Fibroblast of the aortic adventitia (primary cell): ENCODE measurements at regions not wholly inside any gene's neighbourhood (a gene's known extent, or its start where the extent isn't known, plus 50 kb on each side); places are given as distances from the start of the nearest gene placed in this dataset.

Experiments
- DNase-seq: peaks from one replicate; pipeline ENCODE4 v3.0.0-alpha.2; 2010; ENCODE audit warnings: low read depth
- H3K4me3 ChIP-seq: 2 replicates; pipeline ENCODE4 v1.5.1; 2011; ENCODE audit warnings: low read depth, mild to moderate bottlenecking, control low read depth, low read length, moderate library complexity
- TF ChIP-seq, protein P1 (sequence below): IDR thresholded peaks from 2 replicates; pipeline ENCODE4 v1.5.1; 2011; ENCODE audit warnings: mild to moderate bottlenecking, low read length, control low read depth, inconsistent platforms; ENCODE audit not compliant: insufficient read depth

DNA sequence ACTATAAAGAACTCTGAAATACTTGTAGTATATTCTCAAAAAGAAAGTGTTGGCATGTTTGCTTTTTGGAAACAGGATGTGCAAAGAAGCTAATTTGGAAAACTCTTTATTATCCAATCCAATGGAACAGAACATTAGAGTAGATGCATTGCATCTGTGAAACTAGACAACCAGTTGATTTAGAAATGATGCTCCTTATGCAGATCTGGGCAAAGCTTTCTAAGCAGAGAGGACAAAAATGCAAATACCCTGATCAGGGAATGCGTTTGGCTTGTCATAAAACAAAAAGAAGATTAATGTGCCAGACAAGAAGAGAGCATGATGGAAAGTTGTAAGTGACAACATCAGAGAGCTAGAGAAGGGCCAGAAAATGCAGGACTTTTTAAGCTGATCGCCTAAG lies 142.3 kb downstream of the RCHY1 start:
- no peak for DNase-seq
- TF ChIP-seq, protein P1, sequence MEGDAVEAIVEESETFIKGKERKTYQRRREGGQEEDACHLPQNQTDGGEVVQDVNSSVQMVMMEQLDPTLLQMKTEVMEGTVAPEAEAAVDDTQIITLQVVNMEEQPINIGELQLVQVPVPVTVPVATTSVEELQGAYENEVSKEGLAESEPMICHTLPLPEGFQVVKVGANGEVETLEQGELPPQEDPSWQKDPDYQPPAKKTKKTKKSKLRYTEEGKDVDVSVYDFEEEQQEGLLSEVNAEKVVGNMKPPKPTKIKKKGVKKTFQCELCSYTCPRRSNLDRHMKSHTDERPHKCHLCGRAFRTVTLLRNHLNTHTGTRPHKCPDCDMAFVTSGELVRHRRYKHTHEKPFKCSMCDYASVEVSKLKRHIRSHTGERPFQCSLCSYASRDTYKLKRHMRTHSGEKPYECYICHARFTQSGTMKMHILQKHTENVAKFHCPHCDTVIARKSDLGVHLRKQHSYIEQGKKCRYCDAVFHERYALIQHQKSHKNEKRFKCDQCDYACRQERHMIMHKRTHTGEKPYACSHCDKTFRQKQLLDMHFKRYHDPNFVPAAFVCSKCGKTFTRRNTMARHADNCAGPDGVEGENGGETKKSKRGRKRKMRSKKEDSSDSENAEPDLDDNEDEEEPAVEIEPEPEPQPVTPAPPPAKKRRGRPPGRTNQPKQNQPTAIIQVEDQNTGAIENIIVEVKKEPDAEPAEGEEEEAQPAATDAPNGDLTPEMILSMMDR: no peak
- no peak overlapping the region for H3K4me3 ChIP-seq

DNA sequence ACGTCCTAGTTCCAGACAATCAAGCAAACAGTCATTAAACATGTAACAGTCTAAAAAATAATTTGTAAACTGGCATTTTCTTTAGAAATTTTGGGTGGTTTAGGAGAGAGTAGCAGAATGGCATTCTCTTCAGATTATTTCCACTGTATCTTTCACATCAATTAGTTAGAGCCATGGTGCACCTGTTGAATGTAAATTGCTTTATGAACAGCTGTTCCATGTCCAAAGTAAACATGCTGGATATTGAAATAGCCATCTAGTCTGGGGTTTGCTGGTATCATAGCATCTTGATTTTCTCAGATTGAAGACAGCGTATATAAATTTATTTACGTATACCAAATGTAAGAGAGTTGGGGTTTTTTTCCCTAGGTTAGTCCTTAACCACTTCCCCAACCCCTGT lies 143.6 kb downstream of the RCHY1 start:
- no peak overlapping the region for H3K4me3 ChIP-seq
- DNase-seq: no peak
- TF ChIP-seq, protein P1: no peak

DNA sequence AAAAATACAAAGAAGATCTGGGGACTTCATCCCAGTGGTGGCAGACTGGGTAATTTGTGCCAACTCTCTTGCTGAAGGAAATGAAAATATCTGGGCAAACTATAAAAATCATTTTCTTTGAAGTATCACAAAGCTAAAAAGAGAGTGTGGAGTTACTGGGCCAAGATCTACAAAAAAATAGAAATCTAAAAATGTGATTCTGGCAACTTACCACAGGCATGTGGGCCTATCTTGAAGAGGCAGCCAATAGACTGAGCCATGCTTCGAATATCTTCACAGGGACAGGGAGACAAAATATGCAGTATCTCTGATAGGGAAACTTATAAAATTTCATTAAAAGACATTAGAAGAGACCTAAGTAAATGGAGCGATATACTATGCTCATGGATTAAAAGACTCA lies 168.8 kb downstream of the RCHY1 start:
- peak; percentile 80 for DNase-seq

DNA sequence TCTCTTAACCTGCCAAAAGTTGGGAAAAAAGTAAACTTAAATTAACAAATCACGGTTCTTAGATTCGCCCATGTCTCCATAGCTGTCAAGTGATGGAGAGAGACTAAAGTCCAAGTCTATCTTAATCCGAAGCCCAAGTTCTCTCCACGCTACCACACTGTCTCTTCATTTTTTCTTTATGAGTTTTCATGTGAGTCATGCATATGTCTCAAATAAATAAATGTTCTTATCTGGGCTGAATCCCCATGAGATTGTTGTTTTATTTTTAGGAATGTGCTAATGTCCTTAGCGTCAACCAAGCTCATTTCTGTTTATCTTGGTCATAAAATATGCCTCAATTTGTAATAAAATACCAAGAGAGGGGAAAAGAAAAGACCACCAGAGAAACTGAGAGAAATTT lies 169.3 kb downstream of the RCHY1 start:
- H3K4me3 ChIP-seq: no peak overlapping the region
- peak; percentile 89 for DNase-seq
- TF ChIP-seq, protein P1: no peak

More for the DNA sequence above, 168.8 kb downstream of the RCHY1 start:
- no peak overlapping the region for H3K4me3 ChIP-seq
- TF ChIP-seq, protein P1: no peak

DNA sequence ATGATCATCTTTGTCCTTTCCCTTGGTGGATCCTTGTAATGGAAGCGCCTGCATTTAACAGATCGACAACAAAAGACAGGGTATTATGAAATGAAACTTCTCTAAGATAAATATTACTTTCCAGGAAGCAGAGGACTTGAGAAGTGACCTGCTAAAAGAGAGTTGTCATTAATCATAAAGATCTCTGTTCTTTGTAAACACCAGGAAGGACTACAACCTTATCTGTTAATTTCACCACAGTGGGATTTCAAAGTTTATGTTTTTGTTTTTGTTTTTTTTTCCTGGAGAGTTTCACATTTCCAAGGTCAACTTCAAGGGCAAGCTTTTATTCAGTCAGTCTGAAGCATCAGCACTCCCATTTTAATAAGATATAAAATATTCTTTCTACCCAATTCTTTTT lies 170.9 kb downstream of the RCHY1 start:
- peak; percentile 15 for DNase-seq

DNA sequence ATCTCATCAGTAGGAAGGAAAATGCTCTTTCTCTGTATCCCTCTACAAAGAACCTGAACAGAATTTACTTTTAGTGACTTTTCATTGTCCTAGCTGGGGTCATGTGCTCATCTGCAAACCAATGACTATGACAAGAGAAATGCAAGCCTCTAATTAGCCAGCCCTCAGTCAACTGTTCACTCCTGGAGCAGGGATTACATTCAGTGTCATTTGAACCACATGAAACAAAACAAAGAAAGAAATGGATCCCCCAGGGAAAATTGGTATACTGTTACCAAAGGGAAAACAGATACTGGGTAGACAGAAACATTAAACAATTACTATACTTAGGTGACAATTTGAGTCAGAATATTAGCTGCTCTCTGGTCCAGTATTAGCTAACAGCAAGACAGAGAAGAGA lies 173.6 kb downstream of the RCHY1 start:
- DNase-seq: no peak
- H3K4me3 ChIP-seq: no peak overlapping the region
- TF ChIP-seq, protein P1: no peak

More for the DNA sequence above, 170.9 kb downstream of the RCHY1 start:
- TF ChIP-seq, protein P1: no peak
- H3K4me3 ChIP-seq: no peak overlapping the region

DNA sequence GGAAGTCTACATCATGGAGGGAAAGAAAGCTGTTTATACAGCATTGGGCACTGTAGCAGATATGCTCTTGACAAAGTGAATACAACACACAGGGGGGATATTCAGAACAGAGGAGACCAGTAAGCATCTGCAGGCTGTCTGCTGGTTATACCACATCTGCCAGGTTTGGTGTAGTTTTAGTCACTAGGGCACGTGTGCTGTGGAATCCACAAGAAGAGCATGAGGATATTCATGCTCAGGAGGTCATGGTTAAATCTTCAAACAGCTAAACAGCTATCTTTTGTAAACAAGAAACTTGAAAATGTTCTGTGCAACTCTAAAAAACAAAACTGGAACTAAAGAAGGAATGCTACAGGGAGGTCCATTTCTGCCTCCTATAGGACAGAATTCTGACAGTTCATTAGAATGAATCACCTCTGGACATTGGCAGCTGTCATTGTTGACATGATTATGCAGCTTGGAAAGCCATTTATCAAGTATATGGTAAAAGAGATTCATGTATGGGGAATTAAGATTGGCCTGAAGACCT lies 175.8 kb downstream of the RCHY1 start:
- no peak for DNase-seq

More for the DNA sequence above, 175.8 kb downstream of the RCHY1 start:
- TF ChIP-seq, protein P1: no peak
- H3K4me3 ChIP-seq: no peak overlapping the region
